Ishikawa (cell line): ENCODE measurements at regions not wholly inside any gene's neighbourhood (a gene's known extent, or its start where the extent isn't known, plus 50 kb on each side); places are given as distances from the start of the nearest gene placed in this dataset.

ENCODE experiments used
- EP300 ChIP-seq: IDR thresholded peaks from 2 replicates; pipeline ENCODE4 v1.6.1; 2012; ENCODE audit warnings: borderline replicate concordance
- RAD21 ChIP-seq: IDR thresholded peaks from 2 replicates; pipeline ENCODE4 v1.6.1; 2012; ENCODE audit warnings: low read depth
- TAF1 ChIP-seq: IDR thresholded peaks from 2 replicates; pipeline ENCODE4 v1.6.1; 2012; ENCODE audit warnings: low read depth, mild to moderate bottlenecking
- TCF12 ChIP-seq: IDR thresholded peaks from 2 replicates; pipeline ENCODE4 v1.6.1; 2012; ENCODE audit warnings: low read depth

DNA sequence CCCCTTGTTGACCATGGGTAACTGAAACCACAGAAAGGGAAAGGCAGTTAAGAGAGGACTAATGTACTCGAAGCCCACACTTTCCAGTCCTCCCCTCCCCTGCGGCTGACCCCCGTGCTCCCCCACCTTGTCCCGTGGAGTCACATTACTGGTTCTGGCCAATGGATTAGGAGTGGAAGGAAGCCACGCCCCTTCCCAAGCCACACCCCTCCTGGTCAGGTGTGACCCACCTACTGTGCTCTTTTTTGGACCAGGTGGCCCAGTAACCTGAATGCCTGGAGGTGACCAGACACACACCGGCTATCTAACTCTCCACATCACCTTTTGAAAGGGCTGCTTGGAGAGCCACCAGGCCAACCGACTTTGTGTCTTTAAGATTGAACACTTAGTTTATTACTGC, 109.3 kb upstream of the MSX1 start:
- TF ChIP-seq EP300 (no peak), TCF12 (no peak), TAF1 (no peak), RAD21 (no peak)
